Prostate gland (tissue), 2 donors: ENCODE measurements at regions not wholly inside any gene's neighbourhood (a gene's known extent, or its start where the extent isn't known, plus 50 kb on each side); places are given as distances from the start of the nearest gene placed in this dataset.

Experiments
- DNase-seq: peaks from one replicate; pipeline ENCODE4 v3.0.0-alpha.2; 2019; ENCODE audit warnings: low spot score
- H3K27ac ChIP-seq, 2 donors: fragments of 200-600 bp; sonication (generic); 2 replicates each; pipeline ENCODE4 v1.5.1; 2017 to 2019
- H3K27me3 ChIP-seq: fragments of 200-600 bp; sonication (generic); replicated peaks from 2 replicates; pipeline ENCODE4 v1.5.1; 2019; ENCODE audit not compliant: insufficient read depth
- H3K36me3 ChIP-seq, 2 donors: fragments of 200-600 bp; sonication (generic); 1 replicate in 1 of 2; 2 replicates in 1 of 2; pipeline versions ENCODE4 v1.5.1 to v1.8.1; 2017 to 2019
- H3K4me1 ChIP-seq: fragments of 200-600 bp; sonication (generic); replicated peaks from 2 replicates; pipeline ENCODE4 v1.5.1; 2019
- H3K4me3 ChIP-seq, 2 donors: fragments of 200-600 bp; sonication (generic); 2 replicates each; pipeline ENCODE4 v1.5.1; 2017 to 2019
- H3K9me3 ChIP-seq: fragments of 200-600 bp; sonication (generic); 2 replicates; pipeline ENCODE4 v1.5.1; 2017
- POLR2A ChIP-seq: fragments of 450-650 bp; IDR thresholded peaks from one replicate; pipeline ENCODE4 v1.6.1; 2016; ENCODE audit warnings: antibody characterized with exemption, mild to moderate bottlenecking
- POLR2AphosphoS5 ChIP-seq: sonication (generic); formaldehyde crosslinking; IDR thresholded peaks from one replicate; pipeline ENCODE4 v1.6.1; 2017; ENCODE audit warnings: antibody characterized with exemption
- WGBS: methylation state at CpG from one replicate; pipeline ENCODE4 v1.1.5; 2018; 5-methylcytosine and 5-hydroxymethylcytosine counted together
- intact Hi-C: fragments of 100-400 bp; cut with DNase I; formaldehyde crosslinking; loops from one replicate; pipeline ENCODE4 v1.14.2; 2022
- TF ChIP-seq, protein P1 (sequence below), 4 experiments: fragments of 200-600 bp in 2 of 4; fragments of 450-650 bp in 2 of 4; sonication (generic) in 2 of 4; IDR thresholded peaks; 1 replicate in 3 of 4; 2 replicates in 1 of 4; pipeline ENCODE4 v1.5.1; 2016 to 2019; ENCODE audit warnings: antibody characterized with exemption in 4 of 4, mild to moderate bottlenecking in 2 of 4, moderate library complexity in 2 of 4

DNA sequence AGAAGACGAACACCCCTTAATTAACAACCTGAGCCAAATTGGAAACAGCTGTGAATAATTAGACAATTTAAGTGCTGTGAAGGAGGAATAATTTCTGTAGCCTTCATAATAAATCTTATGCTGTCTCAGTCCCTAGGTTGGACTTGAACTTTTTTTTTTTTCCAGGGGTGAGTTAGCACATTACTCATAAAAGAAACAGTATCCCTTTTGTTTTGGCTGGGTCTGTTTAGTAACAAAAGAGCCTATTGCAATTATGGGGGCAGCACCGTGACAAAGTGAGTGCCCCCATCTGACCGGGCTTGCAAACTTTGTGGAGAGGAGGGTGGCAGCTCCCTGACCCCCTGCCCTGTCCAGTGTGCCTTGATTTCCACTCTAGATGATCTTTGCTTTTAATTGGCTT lies 167.4 kb downstream of the DICER1 start:
- intact Hi-C loops, result no loop called here
- Histone ChIP-seq H3K4me3 (no peak overlapping the region), H3K9me3 (no peaks in the 10 kb centered on the region), H3K27ac (no peak overlapping the region), H3K4me1 (no peaks in the 10 kb centered on the region), H3K27me3 (no peaks in the 10 kb centered on the region), H3K36me3 (no peaks in the 10 kb centered on the region)
- TF ChIP-seq POLR2A, result no peak
- TF ChIP-seq POLR2AphosphoS5, result no peak
- TF ChIP-seq, protein P1, sequence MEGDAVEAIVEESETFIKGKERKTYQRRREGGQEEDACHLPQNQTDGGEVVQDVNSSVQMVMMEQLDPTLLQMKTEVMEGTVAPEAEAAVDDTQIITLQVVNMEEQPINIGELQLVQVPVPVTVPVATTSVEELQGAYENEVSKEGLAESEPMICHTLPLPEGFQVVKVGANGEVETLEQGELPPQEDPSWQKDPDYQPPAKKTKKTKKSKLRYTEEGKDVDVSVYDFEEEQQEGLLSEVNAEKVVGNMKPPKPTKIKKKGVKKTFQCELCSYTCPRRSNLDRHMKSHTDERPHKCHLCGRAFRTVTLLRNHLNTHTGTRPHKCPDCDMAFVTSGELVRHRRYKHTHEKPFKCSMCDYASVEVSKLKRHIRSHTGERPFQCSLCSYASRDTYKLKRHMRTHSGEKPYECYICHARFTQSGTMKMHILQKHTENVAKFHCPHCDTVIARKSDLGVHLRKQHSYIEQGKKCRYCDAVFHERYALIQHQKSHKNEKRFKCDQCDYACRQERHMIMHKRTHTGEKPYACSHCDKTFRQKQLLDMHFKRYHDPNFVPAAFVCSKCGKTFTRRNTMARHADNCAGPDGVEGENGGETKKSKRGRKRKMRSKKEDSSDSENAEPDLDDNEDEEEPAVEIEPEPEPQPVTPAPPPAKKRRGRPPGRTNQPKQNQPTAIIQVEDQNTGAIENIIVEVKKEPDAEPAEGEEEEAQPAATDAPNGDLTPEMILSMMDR (IDR thresholded peaks at IDR 0.05), result no peak
- 34% methylated on average over 3 of the region's 3 CpGs for WGBS
- DNase-seq, result no peak

DNA sequence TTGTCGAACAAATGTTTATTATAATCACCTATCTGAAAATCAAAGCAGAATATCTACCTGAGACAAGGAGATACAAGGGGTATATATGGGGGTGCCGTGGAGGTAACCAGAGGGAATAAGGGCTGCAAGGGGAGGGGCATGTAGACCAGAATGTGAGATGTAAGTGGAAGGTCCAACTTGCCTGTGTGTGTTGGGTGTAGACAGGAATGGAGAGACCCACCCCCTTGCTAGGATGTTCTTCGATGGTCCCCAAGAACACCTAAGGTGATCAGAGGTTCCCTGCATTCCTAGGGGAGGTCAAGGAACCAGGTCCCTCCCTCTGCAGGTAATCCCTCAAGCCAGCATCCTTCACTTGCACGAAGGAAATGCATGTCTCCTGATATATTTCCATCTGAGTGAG lies 167.9 kb downstream of the DICER1 start:
- Histone ChIP-seq H3K4me3 (no peak overlapping the region), H3K27me3 (no peaks in the 10 kb centered on the region), H3K36me3 (no peaks in the 10 kb centered on the region), H3K27ac (no peak overlapping the region), H3K9me3 (no peaks in the 10 kb centered on the region), H3K4me1 (no peaks in the 10 kb centered on the region)
- DNase-seq, result no peak
- intact Hi-C loops, result no loop called here
- 61% methylated on average over 4 of the region's 4 CpGs for WGBS
- TF ChIP-seq POLR2A, result no peak

DNA sequence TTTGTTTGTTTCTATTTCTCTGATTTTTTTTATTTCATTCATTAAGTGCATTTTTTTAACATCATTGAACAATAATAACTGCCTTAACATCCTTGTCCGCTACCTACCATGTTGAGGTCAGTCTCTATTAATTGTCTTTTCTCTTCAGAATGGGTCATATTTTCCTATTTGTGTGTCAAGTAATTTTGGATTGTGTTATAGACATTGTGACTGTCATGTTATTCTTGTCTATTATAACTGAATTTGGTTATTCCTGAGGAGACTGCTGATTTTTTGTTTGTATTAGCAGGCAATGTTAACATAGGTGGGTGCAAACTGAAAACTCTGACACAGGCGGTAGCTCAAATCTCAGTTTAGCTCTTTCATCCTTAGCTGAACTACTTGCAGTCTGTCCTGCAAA lies 169.9 kb downstream of the DICER1 start:
- H3K4me3 ChIP-seq, result no peak overlapping the region
- H3K9me3 ChIP-seq, result no peaks in the 10 kb centered on the region
- intact Hi-C loops, result no loop called here
- H3K36me3 ChIP-seq, result no peaks in the 10 kb centered on the region
- TF ChIP-seq POLR2AphosphoS5 (no peak), POLR2A (no peak)
- TF ChIP-seq, protein P1 (IDR thresholded peaks at IDR 0.05), result no peak
- no peak for DNase-seq
- 96% methylated on average over 2 of the region's 2 CpGs for WGBS
- H3K27me3 ChIP-seq, result no peaks in the 10 kb centered on the region
- no peaks in the 10 kb centered on the region for H3K4me1 ChIP-seq
- H3K27ac ChIP-seq, result no peak overlapping the region

GRCh38 chr14:94979891-94980290 lies 177.4 kb downstream of the DICER1 start:
- H3K4me1 ChIP-seq, result no peaks in the 10 kb centered on the region
- no peaks in the 10 kb centered on the region for H3K9me3 ChIP-seq
- no peak for DNase-seq
- intact Hi-C loops, result no loop called here
- 61% methylated on average over 3 of the region's 3 CpGs for WGBS
- TF ChIP-seq POLR2AphosphoS5 (no peak), POLR2A (no peak)
- TF ChIP-seq, protein P1 (IDR thresholded peaks at IDR 0.05), result no peak
- H3K36me3 ChIP-seq, result no peaks in the 10 kb centered on the region
- no peaks in the 10 kb centered on the region for H3K27me3 ChIP-seq
- no peak overlapping the region for H3K4me3 ChIP-seq
- H3K27ac ChIP-seq, result no peak overlapping the region

- WGBS, result 47% methylated on average over 2 of the region's 2 CpGs
- H3K36me3 ChIP-seq, result no peaks in the 10 kb centered on the region
- no peak for DNase-seq
- H3K27me3 ChIP-seq, result no peaks in the 10 kb centered on the region
- intact Hi-C loops, result no loop called here
- H3K9me3 ChIP-seq, result no peaks in the 10 kb centered on the region
- H3K4me3 ChIP-seq, result no peak overlapping the region
- no peak for TF ChIP-seq POLR2A
- TF ChIP-seq, protein P1 (IDR thresholded peaks at IDR 0.05), result no peak
- no peak for TF ChIP-seq POLR2AphosphoS5
- H3K4me1 ChIP-seq, result no peaks in the 10 kb centered on the region
- no peak overlapping the region for H3K27ac ChIP-seq
These were observed 180.3 kb downstream of the DICER1 start for GRCh38 chr14:94977016-94977415.
